HG02981 (cell line): ENCODE measurements at regions not wholly inside any gene's neighbourhood (a gene's known extent, or its start where the extent isn't known, plus 50 kb on each side); places are given as distances from the start of the nearest gene placed in this dataset.
"Not testable (repeated sequence)": the region's sequence is repeated elsewhere in the genome, so short reads cannot be mapped to it uniquely, and the experiment has no call there.

Experiments used
- ATAC-seq: cut with Tn5 transposase; IDR thresholded peaks from one replicate; pipeline ENCODE4 v1.9.1; 2021; ENCODE audit warnings: mild to moderate bottlenecking, moderate library complexity; ENCODE audit not compliant: unreplicated experiment

DNA sequence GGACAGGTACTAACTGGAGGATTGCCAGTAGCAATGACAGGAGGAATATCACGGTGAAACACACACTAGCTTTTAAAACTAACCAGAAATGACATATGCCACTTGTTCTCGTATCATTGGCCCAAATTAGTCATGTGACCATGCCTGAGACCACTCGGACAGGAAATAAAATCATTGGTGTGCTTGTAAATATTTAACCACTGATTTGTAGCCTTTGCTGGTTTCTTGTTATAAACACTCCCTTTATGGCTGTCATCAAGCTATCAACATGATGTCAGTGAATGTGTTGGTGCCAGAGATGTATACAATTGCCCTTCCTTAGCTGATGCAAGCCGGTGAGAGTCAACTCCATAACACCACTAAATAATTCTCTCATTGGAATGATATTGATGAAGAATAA lies 123.7 kb upstream of the ANKH start:
- no peak for ATAC-seq

DNA sequence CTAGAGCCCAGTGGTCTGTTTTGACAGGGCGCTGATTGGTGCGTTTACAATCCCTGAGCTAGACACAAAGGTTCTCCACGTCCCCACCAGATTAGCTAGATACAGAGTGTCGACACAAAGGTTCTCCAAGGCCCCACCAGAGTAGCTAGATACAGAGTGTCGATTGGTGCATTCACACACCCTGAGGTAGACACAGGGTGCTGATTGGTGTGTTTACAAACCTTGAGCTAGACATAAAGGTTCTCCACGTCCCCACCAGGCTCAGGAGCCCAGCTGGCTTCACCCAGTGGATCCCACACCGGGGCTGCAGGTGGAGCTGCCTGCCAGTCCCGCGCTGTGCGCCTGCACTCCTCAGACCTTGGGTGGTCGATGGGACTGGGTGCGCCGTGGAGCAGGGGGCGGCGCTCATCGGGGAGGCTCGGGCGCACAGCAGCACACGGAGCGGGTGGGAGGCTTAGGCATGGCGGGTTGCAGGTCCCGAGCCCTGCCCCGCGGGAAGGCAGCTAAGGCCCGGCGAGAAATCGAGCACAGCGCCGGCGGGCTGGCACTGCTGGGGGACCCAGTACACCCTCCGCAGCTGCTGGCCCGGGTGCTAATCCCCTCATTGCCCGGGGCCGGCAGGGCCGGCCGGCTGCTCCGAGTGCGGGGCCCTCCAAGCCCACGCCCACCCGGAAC lies 122.0 kb upstream of the ANKH start:
- ATAC-seq, result not testable (repeated sequence)

DNA sequence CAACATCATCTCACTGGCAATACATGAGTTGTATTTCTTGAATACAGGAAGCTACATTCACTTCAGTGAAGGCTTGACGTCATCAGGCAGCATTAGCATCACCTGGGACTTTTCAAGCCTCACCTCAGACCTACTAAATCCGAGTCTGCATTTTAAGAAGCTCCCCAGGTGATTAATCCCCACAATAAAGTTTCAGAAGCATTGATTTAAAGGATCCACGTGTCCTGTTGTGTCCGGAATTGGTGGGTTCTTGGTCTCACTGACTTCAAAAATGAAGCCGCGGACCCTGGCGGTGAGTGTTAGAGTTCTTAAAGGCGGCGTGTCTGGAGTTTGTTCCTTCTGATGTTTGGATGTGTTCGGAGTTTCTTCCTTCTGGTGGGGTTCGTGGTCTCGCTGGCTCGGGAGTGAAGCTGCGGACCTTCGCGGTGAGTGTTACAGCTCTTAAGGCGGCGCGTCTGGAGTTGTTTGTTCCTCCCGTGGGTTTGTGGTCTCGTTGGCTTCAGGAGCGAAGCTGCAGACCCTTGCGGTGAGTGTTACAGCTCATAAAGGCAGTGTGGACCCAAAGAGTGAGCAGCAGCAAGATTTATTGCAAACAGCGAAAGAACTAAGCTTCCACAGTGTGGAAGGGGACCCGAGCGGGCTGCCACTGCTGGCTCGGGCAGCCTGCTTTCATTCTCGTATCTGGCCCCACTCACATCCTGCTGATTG lies 121.3 kb upstream of the ANKH start:
- ATAC-seq, result peak; percentile 76

DNA sequence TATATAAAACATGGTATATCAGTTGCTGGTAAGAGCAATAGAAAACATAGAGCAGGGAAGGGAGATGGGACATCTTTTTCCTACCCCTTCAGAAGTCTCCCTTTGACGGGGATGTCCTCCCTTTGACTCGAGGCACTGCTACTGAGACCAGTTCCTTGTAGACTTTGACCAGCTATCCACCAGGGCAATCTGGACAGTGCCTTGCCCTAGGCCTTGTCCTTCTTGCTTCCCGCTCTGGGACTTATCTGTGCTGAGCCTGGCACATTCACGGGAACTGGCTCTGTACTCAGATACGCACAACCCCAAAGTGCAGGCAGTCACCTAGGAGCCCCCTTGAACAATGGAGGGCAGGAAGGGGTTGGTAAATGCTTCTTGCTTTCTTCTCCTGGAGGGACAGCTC lies 116.6 kb upstream of the ANKH start:
- ATAC-seq, result no peak

DNA sequence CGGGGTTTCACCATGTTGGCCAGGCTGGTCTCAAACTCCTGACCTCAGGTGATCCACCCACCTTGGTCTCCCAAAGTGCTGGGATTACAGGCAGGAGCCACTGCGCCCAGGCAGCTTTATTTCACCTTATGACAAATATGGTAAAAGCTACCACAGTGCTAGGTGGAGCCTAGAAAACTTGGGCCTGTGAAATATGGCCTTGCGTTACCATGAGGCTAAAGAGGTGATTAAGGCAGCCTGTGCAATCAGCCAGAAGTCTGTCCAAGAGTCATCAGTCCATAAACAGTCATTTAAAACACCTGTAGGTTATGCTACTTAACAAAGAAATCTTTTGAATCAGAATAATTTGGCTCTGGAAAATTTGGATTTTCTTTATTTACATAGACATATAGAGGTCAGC lies 114.8 kb upstream of the ANKH start:
- ATAC-seq, result no peak

DNA sequence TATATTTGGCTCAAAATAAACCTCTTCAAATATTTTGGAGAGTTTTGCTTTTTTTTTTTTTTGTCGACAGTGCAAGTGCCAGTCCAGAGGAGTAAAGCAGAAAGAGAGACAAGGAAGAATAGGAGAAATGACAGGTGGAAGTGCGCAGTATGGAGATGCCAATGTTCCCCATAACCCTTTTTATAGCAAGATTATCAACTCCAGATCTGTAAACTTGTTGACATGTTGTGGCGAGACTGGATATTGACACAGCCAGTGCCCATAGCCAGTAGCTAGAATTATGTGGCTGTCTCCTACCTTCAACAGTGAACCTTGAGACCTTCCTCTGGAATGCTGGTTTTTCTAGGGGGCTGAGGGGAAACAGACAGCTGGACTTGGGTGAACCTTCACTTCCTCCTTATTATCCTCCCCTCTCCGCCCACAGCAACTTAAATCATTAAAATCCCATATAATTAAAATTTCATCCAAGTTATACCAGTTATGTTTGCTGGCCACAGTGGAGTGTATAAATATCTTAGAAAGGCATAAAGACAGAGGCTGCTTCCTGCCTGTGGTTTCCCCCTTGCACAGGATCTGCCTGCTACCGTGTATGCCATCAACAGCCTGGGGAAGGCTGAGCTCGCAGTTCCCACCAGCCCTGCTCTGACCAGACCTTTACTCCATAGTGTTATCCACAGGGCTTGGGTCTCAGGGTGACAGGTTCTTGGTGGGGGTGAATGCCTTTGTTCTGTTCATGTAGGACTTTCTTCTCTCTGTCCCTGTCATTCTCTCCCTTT lies 112.3 kb upstream of the ANKH start:
- no peak for ATAC-seq

DNA sequence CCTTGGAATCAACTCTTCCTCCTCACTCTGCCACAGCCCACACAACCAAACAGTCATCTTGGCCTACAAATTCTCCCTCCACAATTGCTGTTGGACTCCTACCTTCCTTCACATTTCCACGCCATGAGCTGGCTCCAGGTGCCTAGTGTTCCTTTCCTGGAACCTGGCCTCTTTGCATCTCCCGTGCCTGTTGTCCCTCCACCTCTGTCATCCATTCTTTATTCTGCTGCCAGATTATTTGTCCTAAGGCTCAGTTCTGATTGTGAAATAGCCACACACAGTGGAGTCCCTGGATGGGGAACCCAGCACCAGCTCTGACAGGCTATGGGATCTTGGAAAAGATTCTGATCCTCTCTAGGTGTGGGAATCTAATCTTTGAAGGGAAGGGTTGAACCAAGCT lies 109.1 kb upstream of the ANKH start:
- ATAC-seq, result no peak

DNA sequence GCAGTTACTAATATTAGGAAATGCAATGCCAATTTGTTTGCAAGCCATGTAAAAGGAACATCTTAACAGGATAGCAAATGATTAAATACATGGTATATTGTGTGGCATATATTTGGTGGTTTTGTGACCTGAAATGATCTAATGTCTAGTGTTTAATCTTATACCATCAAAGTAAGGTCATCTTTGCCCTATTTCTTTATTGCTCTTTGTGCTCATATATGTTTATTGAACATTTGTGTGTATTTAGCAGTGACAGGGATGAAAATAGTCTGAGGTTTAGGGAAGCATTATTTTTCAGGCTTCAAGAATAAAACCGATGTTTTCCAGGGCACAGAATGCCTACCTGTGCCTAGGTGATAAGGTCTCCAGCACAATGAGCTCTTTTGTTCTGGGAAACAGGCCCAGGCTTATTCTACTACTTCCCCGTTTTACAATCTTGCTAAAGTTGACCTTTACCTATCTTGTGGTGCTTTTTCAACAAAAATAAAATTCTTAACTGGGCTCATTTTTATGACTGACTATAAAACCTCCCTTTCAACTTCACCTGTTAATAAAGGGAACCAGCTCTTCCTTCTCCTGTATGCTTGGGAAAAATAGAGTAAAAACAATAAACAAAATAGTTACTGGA lies 105.6 kb upstream of the ANKH start:
- ATAC-seq, result no peak

DNA sequence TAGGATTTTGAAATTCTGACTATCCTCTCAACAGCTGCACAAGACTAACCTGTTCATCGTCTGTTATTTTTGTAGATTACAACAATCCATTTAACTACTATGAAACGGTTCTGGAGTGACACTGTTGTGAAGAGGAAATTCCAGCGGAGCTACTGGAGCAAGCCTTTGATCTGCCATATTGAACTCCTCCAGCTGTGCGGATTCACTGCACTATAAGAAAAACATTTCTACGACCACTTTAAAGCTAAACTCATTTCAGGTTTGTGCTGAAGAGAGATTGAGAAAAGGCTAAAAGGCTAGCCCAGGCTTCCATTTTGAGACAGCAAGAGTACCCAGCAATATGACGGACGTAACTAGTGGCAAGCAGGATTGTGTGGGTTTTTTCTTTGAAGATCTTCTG lies 104.9 kb upstream of the ANKH start:
- ATAC-seq, result no peak

DNA sequence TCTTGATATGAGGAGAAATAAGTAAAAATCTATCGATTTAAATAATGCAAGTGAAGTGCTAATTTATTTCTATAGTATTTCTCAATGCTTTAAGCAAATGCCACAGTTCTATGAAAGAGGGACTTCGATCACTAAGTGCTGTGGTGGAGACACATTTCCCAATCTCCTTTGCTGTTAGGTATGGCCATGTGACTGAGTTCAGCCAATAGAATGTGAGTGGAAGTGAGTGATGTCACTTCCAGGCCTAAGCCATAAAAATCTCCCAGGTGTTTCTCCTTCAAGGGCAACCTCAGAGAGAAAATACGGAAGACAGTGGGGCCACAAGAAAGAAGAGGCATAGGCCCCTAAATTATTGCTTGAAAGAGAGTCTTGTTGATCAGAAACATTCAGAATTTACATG lies 100.3 kb upstream of the ANKH start:
- no peak for ATAC-seq

DNA sequence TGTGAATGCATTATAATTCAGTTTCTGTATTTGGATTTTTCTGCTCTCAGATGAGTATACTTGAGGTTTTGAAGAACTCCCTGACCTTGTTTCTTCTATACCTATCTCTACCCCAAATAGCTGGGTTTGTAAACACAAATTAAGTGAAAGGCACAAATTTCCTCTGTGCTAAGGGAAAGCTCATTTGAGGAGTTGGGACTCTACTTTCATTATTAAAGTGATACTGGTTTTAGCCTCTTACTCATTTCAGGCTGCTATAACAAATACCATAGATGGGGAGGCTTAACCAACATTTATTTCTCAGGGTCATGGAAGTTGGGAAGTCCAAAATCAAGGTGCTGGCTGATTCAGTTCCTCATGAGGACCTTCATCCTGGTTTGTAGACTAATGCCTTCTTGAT lies 97.2 kb upstream of the ANKH start:
- ATAC-seq, result no peak

DNA sequence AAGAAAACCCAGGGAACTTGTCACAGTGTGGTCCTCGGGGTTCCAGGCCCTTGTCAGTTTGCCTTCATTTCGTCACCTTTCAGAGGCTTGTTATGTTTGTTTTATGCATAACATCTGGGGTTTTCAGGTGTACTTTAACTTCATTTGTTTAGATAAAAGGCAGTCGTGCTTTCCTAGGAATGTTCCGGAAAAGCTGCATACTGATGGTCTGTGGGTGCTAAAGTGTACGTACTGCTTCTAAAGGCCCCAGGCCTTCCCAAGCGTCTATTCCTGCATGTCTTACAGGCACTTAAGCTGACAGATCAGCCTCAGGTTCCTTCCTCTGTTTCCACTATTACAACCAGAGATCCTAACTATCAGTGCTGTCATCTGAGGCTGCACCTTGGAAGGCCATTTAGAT lies 95.6 kb upstream of the ANKH start:
- ATAC-seq, result no peak

DNA sequence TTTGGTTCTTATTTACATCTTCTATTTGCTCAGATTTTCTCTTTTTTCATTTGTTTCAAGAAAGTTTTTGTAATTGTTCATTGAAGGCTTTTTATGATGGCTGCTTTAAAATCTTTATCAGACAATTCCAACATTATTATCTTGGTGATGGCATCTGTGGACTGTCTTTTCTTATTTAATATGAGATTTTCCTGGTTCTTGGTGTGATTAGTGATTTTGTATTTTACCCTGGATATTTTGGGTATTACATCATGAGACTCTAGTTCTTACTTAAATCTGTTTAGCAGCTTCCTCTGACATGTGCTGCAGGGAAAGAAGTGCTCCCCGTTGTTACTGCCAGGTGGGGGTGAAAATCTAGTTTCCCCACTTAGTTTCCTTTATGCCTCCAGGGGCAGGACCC lies 94.2 kb upstream of the ANKH start:
- no peak for ATAC-seq

DNA sequence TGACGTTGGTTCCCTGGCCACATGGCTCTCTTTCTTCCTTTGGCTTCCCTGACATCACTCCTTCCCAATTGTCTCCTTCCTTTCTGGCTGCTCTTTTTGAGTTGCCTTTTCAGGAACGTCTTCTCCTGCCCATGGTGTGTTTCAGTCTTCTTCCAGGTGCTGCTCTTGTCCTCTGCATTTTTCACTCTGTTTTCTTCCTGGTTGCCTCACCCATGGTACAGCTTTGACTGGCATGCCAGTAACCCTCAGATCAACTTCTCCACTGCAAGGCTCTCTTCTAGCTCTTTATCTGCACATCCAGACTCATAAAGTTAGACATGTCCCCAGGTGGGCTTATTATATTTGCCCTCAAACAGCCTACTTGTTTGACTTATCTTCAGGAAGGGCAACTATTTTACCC lies 91.0 kb upstream of the ANKH start:
- ATAC-seq, result no peak

DNA sequence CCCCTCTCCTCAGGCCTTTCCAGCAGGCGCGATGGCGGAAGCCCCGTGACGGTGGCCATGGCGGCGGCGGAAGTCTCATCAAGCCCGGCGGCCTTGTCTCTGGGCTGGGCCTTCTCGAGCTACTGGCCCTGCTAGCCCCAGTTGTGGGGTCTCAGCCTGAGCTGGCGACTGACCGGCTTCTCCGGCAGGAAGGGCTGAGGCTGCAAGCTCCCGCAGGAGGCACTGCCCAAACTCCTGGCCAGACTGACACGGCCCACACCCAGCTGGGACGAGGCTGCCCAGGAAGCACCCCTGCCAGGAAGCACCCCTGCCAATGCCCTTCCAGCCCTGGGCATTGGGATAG lies 88.5 kb upstream of the ANKH start:
- ATAC-seq, result no peak

DNA sequence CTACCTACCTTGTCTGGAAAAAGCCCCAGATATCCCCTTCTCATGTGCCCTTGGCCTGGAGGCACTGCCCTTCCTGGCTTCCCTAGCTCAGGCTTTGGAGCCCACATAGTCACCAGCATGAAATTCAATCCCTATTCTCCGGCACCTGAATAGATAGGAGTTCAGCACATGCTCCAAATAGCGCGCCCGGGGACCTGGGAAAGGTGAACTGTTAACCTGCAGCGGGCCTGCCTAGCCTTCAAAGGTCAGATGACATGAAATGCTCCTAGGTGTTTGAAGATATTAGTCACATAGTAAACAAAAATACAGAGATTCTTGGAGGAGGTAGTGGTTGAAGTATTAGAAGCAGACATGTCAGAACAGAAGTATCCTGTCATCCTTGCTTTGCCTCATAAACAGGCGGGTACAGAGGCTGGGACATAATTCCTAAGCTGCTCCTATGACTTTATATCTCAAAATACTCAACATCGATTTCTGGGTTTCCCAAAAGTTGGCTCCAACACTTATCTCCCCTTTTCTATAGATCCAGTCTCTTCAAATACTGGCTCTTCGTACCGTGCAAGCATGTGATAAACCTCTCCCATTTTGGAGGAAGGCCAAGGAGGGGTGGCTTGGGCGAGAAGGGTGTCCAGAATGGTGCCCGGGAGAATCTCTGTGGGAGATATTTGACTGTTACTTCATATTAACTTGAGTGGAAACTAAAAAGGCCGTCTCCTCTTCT lies 88.0 kb upstream of the ANKH start:
- no peak for ATAC-seq

DNA sequence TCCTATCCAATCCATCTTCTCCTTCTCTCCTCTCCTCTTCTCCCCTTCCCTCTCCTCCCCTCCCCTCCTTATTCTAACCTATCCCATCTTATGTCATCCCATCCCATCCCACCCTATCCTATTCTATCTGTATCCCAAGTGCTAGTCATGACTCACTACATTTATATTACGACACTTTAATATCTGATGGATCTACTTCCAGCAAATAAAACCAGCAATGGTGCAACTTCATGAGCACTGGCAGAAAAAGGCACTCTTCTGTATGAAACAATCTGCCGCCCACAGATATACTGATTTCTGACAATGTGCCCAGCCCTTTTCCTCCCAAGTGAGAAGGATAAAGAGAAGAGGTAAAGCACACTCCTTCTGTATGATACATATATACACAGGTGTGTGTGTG lies 86.6 kb upstream of the ANKH start:
- no peak for ATAC-seq

DNA sequence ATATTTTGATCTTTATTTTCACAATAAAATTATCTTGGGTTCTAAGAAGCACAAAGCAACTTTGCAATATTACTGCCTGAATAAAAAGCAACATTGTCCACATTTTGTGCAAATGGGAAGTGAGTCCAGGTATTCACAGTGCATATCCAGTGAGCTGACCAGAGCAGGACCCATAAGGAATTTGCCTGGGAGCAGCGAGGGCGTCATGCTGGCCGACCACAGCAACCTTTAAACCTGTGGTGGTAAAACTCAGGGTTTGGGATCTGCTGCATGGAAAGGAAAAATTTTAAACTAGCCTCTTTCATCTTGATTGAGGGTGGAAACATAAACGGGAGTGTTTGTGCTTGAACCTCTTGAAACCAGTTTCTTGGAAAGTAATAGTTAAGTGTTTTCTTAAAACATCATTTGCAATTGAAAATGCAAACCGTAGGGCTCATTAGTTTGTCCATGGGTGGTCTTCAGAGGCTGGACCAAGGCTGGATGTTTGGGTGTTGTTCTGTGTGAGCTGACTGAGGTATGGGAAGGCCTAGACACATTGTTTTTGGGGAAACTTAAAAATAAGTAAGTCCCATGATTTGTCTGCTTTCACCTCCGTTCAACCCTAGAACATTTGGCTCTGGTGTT lies 85.0 kb upstream of the ANKH start:
- ATAC-seq, result no peak

DNA sequence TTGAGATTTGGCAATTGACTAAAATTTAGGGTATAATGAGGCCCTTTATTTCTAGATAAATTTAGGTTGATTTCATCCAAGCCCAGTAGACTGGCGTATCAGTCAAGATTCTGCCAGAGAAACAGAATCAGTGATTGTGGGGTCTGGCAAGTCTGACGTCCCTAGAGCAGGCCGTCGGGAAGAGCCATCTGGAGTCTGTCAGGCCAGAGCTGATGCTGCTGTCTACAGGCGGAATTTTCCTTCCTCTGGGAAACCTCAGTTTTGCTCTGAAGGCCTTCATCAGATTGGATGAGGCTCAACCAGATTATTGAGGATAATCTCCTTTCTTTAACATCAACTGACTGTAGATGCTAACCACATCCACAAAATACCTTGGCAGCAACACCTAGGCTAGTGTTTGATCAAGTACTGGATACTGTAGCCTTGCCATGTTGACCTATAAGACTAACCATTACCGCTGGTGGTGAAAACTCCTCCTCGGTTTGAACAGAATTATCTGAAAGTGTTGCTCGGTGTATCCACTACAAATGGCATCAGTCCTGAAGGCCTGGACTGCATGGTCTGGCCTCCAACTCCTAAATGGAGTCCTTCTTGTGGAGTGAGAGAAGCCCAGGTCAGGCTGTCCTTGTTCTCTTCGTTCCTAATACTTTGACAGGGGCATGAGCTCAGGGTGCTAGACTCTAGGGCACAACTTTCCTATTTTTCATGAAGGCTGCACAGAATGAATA lies 83.2 kb upstream of the ANKH start:
- no peak for ATAC-seq

DNA sequence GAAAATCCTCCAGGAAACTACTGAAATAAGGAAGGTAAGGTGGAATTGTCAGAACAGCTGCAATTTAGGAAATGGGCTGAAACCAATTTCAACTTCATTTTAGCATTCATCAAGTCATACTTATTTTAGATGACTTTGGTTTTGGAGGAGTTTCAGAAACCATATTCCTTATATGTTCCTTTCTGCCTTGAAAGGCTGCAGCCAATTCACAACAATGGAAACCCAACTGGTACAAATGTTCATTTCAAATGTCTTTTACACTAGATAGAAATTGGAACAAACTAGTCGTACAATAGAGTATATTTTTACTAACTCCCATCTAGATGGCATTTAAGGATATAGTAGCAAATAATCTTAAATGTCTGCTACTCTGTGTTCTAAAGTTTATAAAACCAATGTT lies 82.6 kb upstream of the ANKH start:
- ATAC-seq, result no peak
